ENCODE measurements at regions not wholly inside any gene's neighbourhood (a gene's known extent, or its start where the extent isn't known, plus 50 kb on each side); places are given as distances from the start of the nearest gene placed in this dataset.

DNA sequence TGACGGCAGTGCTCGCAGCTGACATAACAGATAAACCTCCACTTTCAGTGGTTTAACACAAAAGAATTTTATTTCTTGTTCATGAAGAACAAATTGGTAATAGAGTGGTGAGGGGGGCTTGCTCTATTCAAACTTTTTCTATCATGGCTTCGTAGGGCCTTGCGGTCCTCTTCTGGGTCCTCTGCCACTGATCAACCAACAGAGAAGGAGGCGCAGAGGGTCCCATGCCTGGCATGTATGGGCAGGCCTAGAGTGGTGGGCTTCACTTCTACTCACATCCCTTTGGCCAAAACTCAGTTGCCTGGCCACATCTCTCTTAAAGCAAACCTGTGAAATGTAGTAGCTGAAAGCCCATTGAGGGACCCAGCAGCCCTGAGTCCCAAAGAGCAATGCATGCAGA is 460.5 kb downstream of the SIPA1L2 start:
- TF ChIP-seq, protein P1, sequence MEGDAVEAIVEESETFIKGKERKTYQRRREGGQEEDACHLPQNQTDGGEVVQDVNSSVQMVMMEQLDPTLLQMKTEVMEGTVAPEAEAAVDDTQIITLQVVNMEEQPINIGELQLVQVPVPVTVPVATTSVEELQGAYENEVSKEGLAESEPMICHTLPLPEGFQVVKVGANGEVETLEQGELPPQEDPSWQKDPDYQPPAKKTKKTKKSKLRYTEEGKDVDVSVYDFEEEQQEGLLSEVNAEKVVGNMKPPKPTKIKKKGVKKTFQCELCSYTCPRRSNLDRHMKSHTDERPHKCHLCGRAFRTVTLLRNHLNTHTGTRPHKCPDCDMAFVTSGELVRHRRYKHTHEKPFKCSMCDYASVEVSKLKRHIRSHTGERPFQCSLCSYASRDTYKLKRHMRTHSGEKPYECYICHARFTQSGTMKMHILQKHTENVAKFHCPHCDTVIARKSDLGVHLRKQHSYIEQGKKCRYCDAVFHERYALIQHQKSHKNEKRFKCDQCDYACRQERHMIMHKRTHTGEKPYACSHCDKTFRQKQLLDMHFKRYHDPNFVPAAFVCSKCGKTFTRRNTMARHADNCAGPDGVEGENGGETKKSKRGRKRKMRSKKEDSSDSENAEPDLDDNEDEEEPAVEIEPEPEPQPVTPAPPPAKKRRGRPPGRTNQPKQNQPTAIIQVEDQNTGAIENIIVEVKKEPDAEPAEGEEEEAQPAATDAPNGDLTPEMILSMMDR (IDR thresholded peaks at IDR 0.05), result no peak
- no peak for TF ChIP-seq POLR2A (IDR thresholded peaks at IDR 0.05)
